ENCODE measurements at regions not wholly inside any gene's neighbourhood (a gene's known extent, or its start where the extent isn't known, plus 50 kb on each side); places are given as distances from the start of the nearest gene placed in this dataset.

DNA sequence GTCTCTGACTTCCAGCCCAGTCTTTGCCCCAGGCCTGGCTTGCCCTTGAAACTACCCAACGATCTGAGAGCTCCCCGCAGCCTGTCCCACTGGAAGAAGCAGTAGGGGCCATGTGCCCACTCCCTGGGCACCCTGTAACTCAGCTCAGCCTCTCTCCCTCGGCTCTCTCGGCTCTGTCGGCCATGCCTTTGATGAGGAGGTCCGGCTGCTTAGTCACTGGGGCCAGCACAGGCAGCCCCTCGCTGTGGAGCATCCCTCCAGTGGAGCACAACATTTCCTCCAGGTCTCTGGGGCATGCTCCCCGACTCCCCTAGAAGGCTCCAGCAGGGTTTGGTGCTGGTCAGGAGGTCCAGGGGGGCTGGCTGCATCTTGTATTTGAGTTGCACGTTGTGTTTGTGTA lies 83.3 kb upstream of the DISP3 start:
- Histone ChIP-seq H3K4me3 (ENCODE audit: low read depth in 1 of 3, low read length in 3 of 3) (no peak overlapping the region), H3K9ac (ENCODE audit: low read depth in 1 of 2, low read length in 2 of 2) (no peak overlapping the region), H3K36me3 (ENCODE audit: control insufficient read depth in 4 of 4, insufficient read depth in 3 of 4, low read depth in 1 of 4, low read length in 3 of 4) (no peaks in the 10 kb centered on the region), H3K27me3 (ENCODE audit: control insufficient read depth in 4 of 4, insufficient read depth in 4 of 4, low read length in 3 of 4) (peaks cover 0 to 12% (median 4%) of the 10 kb centered on the region in 4 donors), H3K4me1 (ENCODE audit: control insufficient read depth in 4 of 4, insufficient read depth in 4 of 4, low read length in 3 of 4) (no peaks in the 10 kb centered on the region), H3K27ac (ENCODE audit: low read depth in 1 of 2, low read length in 2 of 2) (no peak overlapping the region), H3K9me3 (ENCODE audit: control insufficient read depth in 4 of 4, low read length in 3 of 4) (no peaks in the 10 kb centered on the region)
- TF ChIP-seq CTCF (IDR thresholded peaks at IDR 0.05; ENCODE audit: low read depth, low read length, missing input control) (no peak), RAD21 (IDR thresholded peaks at IDR 0.05) (no peak), RXRA (IDR thresholded peaks at IDR 0.05) (no peak), YY1 (IDR thresholded peaks at IDR 0.05) (no peak), HNF4A (conservative IDR thresholded peaks at IDR 0.05) (no peak), FOXA2 (IDR thresholded peaks at IDR 0.05) (no peak), HNF4G (IDR thresholded peaks at IDR 0.05) (no peak), TAF1 (conservative IDR thresholded peaks at IDR 0.05) (no peak), FOXA1 (IDR thresholded peaks at IDR 0.05) (no peak), ZBTB33 (IDR thresholded peaks at IDR 0.05) (no peak), SP1 (IDR thresholded peaks at IDR 0.05) (no peak), EGR1 (IDR thresholded peaks at IDR 0.05; ENCODE audit: low read depth in 2 of 2) (no peak), MAX (IDR thresholded peaks at IDR 0.05) (no peak), NR2F2 (IDR thresholded peaks at IDR 0.05) (no peak), JUND (IDR thresholded peaks at IDR 0.05) (no peak), GABPA (IDR thresholded peaks at IDR 0.05 in 1 of 2, conservative IDR thresholded peaks at IDR 0.05 in 1 of 2) (no peak)
- TF ChIP-seq, protein P1, sequence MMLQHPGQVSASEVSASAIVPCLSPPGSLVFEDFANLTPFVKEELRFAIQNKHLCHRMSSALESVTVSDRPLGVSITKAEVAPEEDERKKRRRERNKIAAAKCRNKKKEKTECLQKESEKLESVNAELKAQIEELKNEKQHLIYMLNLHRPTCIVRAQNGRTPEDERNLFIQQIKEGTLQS (IDR thresholded peaks at IDR 0.05): no peak
- TF ChIP-seq, protein P2, sequence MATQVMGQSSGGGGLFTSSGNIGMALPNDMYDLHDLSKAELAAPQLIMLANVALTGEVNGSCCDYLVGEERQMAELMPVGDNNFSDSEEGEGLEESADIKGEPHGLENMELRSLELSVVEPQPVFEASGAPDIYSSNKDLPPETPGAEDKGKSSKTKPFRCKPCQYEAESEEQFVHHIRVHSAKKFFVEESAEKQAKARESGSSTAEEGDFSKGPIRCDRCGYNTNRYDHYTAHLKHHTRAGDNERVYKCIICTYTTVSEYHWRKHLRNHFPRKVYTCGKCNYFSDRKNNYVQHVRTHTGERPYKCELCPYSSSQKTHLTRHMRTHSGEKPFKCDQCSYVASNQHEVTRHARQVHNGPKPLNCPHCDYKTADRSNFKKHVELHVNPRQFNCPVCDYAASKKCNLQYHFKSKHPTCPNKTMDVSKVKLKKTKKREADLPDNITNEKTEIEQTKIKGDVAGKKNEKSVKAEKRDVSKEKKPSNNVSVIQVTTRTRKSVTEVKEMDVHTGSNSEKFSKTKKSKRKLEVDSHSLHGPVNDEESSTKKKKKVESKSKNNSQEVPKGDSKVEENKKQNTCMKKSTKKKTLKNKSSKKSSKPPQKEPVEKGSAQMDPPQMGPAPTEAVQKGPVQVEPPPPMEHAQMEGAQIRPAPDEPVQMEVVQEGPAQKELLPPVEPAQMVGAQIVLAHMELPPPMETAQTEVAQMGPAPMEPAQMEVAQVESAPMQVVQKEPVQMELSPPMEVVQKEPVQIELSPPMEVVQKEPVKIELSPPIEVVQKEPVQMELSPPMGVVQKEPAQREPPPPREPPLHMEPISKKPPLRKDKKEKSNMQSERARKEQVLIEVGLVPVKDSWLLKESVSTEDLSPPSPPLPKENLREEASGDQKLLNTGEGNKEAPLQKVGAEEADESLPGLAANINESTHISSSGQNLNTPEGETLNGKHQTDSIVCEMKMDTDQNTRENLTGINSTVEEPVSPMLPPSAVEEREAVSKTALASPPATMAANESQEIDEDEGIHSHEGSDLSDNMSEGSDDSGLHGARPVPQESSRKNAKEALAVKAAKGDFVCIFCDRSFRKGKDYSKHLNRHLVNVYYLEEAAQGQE (IDR thresholded peaks at IDR 0.05): no peak
- DNase-seq (ENCODE audit: low spot score): no peak
- WGBS: 68% methylated on average over 9 of the region's 9 CpGs
